ENCODE measurements at regions not wholly inside any gene's neighbourhood (a gene's known extent, or its start where the extent isn't known, plus 50 kb on each side); places are given as distances from the start of the nearest gene placed in this dataset.

GRCh38 chr14:84361476-84361875, 1168.5 kb upstream of the FLRT2 start:
- Histone ChIP-seq H3K27me3 (ENCODE audit: control insufficient read depth in 2 of 2, insufficient read depth in 2 of 2, low read length in 2 of 2) (no peaks in the 10 kb centered on the region), H3K4me2 (replicated peaks; ENCODE audit: extremely low read depth, low read length, poor library complexity, severe bottlenecking) (no peak overlapping the region), H3K36me3 (replicated peaks in 1 of 2; ENCODE audit: control insufficient read depth in 1 of 2, insufficient read depth in 2 of 2, low read length in 2 of 2) (no peaks in the 10 kb centered on the region), H3K27ac (ENCODE audit: low read depth in 1 of 2, low read length in 2 of 2) (no peak overlapping the region), H3K4me1 (ENCODE audit: control insufficient read depth in 1 of 2, insufficient read depth in 2 of 2, low read length in 2 of 2) (no peaks in the 10 kb centered on the region), H3K9ac (ENCODE audit: insufficient read depth, low read length, poor library complexity, severe bottlenecking) (no peak overlapping the region), H3K79me2 (ENCODE audit: insufficient read depth, low read length) (no peaks in the 10 kb centered on the region), H4K20me1 (ENCODE audit: insufficient read depth, low read length) (no peaks in the 10 kb centered on the region), H2AFZ (ENCODE audit: insufficient read depth, low read depth, low read length, poor library complexity, severe bottlenecking) (no peak overlapping the region), H3K9me3 (replicated peaks in 1 of 2; ENCODE audit: control insufficient read depth in 1 of 2, insufficient read depth in 1 of 2, low read length in 2 of 2) (no peaks in the 10 kb centered on the region), H3K4me3 (replicated peaks in 1 of 3; ENCODE audit: low read depth in 2 of 3, low read length in 3 of 3) (no peak overlapping the region)
- Mint-ChIP-seq H3K36me3 (no peaks in the 10 kb centered on the region), H3K27ac (no peak overlapping the region), H3K4me1 (no peaks in the 10 kb centered on the region), H3K27me3 (ENCODE audit: low read depth in 3 of 3) (no peaks in the 10 kb centered on the region), H3K4me3 (no peak overlapping the region), H3K9me3 (peaks cover 0 to 4% (median 2%) of the 10 kb centered on the region in 7 donors)
- no peak for TF ChIP-seq CTCF (IDR thresholded peaks at IDR 0.05)
- no CpG with 5 or more reads among the region's 2 CpGs for WGBS (ENCODE audit: insufficient coverage)
- no peak for DNase-seq
- intact Hi-C loops (cut with micrococcal nuclease), result no loop called here

- Histone ChIP-seq H3K27ac (ENCODE audit: low read depth in 1 of 2, low read length in 2 of 2) (no peak overlapping the region), H3K4me2 (replicated peaks; ENCODE audit: extremely low read depth, low read length, poor library complexity, severe bottlenecking) (no peak overlapping the region), H3K36me3 (replicated peaks in 1 of 2; ENCODE audit: control insufficient read depth in 1 of 2, insufficient read depth in 2 of 2, low read length in 2 of 2) (no peaks in the 10 kb centered on the region), H3K9ac (ENCODE audit: insufficient read depth, low read length, poor library complexity, severe bottlenecking) (no peak overlapping the region), H3K9me3 (replicated peaks in 1 of 2; ENCODE audit: control insufficient read depth in 1 of 2, insufficient read depth in 1 of 2, low read length in 2 of 2) (peaks cover 2 to 7% of the 10 kb centered on the region in 2 donors), H3K27me3 (ENCODE audit: control insufficient read depth in 2 of 2, insufficient read depth in 2 of 2, low read length in 2 of 2) (no peaks in the 10 kb centered on the region), H3K4me1 (ENCODE audit: control insufficient read depth in 1 of 2, insufficient read depth in 2 of 2, low read length in 2 of 2) (no peaks in the 10 kb centered on the region), H3K79me2 (ENCODE audit: insufficient read depth, low read length) (no peaks in the 10 kb centered on the region), H2AFZ (ENCODE audit: insufficient read depth, low read depth, low read length, poor library complexity, severe bottlenecking) (no peak overlapping the region), H4K20me1 (ENCODE audit: insufficient read depth, low read length) (no peaks in the 10 kb centered on the region), H3K4me3 (replicated peaks in 1 of 3; ENCODE audit: low read depth in 2 of 3, low read length in 3 of 3) (no peak overlapping the region)
- H3K27me3 Mint-ChIP-seq (ENCODE audit: low read depth in 3 of 3), result no peaks in the 10 kb centered on the region
- no peak overlapping the region for H3K4me3 Mint-ChIP-seq
- no peak for DNase-seq
- no peaks in the 10 kb centered on the region for H3K4me1 Mint-ChIP-seq
- H3K27ac Mint-ChIP-seq, result no peak overlapping the region
- intact Hi-C loops (cut with micrococcal nuclease), result no loop called here
- no peak for TF ChIP-seq CTCF (IDR thresholded peaks at IDR 0.05)
- no peaks in the 10 kb centered on the region for H3K36me3 Mint-ChIP-seq
- H3K9me3 Mint-ChIP-seq, result peaks cover 0 to 5% (median 2%) of the 10 kb centered on the region in 7 donors
Measured at GRCh38 chr14:84375235-84375634, 1154.7 kb upstream of the FLRT2 start.

All from CD14-positive monocyte (primary cell).